Left forelimb (tissue), 1 donor: ENCODE measurements at regions not wholly inside any gene's neighbourhood (a gene's known extent, or its start where the extent isn't known, plus 50 kb on each side); places are given as distances from the start of the nearest gene placed in this dataset.

Experiments used
- DNase-seq: peaks from one replicate; pipeline ENCODE4 v3.0.0-alpha.2; 2018; ENCODE audit warnings: low spot score

GRCh38 chr6:3524456-3524855 is 67.6 kb upstream of the SLC22A23 start:
- DNase-seq: no peak

GRCh38 chr6:3523966-3524365 is 67.1 kb upstream of the SLC22A23 start:
- no peak for DNase-seq

GRCh38 chr6:3523271-3523670 is 66.4 kb upstream of the SLC22A23 start:
- DNase-seq: no peak

GRCh38 chr6:3522561-3523260 is 65.9 kb upstream of the SLC22A23 start:
- no peak for DNase-seq

GRCh38 chr6:3520281-3521230 is 63.7 kb upstream of the SLC22A23 start:
- no peak for DNase-seq

- DNase-seq: no peak
These were observed 61.7 kb upstream of the SLC22A23 start for GRCh38 chr6:3518356-3519190.

- DNase-seq: no peak
These were observed 60.5 kb upstream of the SLC22A23 start for GRCh38 chr6:3517350-3517749.

- no peak for DNase-seq
These were observed 59.2 kb upstream of the SLC22A23 start for GRCh38 chr6:3516092-3516491.

GRCh38 chr6:3515669-3516068 is 58.8 kb upstream of the SLC22A23 start:
- DNase-seq: no peak

GRCh38 chr6:3513416-3513815 is 56.6 kb upstream of the SLC22A23 start:
- DNase-seq: no peak

- no peak for DNase-seq
These were observed 56.0 kb upstream of the SLC22A23 start for GRCh38 chr6:3512832-3513231.

- DNase-seq: no peak
These were observed 53.8 kb upstream of the SLC22A23 start for GRCh38 chr6:3510617-3511016.

- DNase-seq: no peak
These were observed 53.3 kb upstream of the SLC22A23 start for GRCh38 chr6:3510178-3510577.

- DNase-seq: no peak
These were observed 52.5 kb upstream of the SLC22A23 start for GRCh38 chr6:3509336-3509735.

- no peak for DNase-seq
These were observed 50.0 kb upstream of the SLC22A23 start for GRCh38 chr6:3506751-3507383.
